CD4-positive, alpha-beta T cell treated with Interleukin-1 beta for 1 hour (primary cell): ENCODE measurements at regions not wholly inside any gene's neighbourhood (a gene's known extent, or its start where the extent isn't known, plus 50 kb on each side); places are given as distances from the start of the nearest gene placed in this dataset.
"Not testable (repeated sequence)": the region's sequence is repeated elsewhere in the genome, so short reads cannot be mapped to it uniquely, and the experiment has no call there.

Experiments used
- DNase-seq, 2 donors: peaks; one replicate each; pipeline ENCODE4 v3.0.0-alpha.2; 2020 to 2022

GRCh38 chr2:34785206-34785785 lies 1186.2 kb upstream of the FAM98A start:
- DNase-seq, result no peak

- no peak for DNase-seq
Observed at GRCh38 chr2:34784701-34785100, 1185.6 kb upstream of the FAM98A start.

DNA sequence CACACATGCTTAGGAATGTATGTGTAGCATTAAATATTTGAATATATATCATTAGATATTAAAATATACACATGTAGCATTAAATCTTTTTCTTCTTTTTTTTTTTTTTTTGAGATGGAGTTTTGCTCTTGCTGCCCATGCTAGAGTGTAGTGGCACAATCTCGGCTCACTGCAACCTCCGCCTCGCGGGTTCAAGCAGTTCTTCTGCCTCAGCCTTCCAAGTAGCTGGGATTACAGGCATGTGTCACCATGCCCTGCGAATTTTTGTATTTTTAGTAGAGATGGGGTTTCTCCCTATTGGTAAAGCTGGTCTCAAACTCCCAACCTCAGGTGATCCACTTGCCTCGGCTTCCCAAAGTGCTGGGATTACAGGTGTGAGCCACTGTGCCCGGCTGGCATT lies 1151.6 kb upstream of the FAM98A start:
- not testable (repeated sequence) for DNase-seq

GRCh38 chr2:34747643-34748042 lies 1148.5 kb upstream of the FAM98A start:
- no peak for DNase-seq

- DNase-seq, result no peak
Observed at GRCh38 chr2:34738691-34739090, 1139.6 kb upstream of the FAM98A start.

GRCh38 chr2:34737146-34737545 lies 1138.0 kb upstream of the FAM98A start:
- DNase-seq, result no peak

GRCh38 chr2:34736482-34736881 lies 1137.4 kb upstream of the FAM98A start:
- no peak for DNase-seq

- DNase-seq, result no peak
Observed at GRCh38 chr2:34734662-34735061, 1135.6 kb upstream of the FAM98A start.

GRCh38 chr2:34734042-34734441 lies 1134.9 kb upstream of the FAM98A start:
- no peak for DNase-seq

- no peak for DNase-seq
Observed at GRCh38 chr2:34731292-34731691, 1132.2 kb upstream of the FAM98A start.

- no peak for DNase-seq
Observed at GRCh38 chr2:34729845-34730244, 1130.7 kb upstream of the FAM98A start.

- DNase-seq, result no peak
Observed at GRCh38 chr2:34724107-34724506, 1125.0 kb upstream of the FAM98A start.

DNA sequence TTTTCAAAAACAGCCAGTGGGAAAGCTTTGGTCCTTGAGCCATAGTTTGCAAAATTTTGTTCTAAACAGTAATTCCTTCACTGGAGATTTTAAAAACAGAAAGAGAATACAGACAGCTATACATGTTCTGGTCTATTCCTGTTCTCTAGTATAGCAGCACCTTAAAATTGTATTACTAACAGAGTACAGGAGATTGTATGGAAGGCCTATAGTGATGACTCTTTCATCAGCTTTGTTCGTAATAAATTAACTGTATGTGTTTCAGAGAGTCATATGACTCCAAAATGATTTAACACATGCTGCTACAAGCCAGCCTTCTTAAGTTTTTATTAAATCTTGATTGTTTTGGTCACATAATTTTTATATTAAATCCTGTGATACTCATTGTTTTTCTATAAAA lies 1124.6 kb upstream of the FAM98A start:
- DNase-seq, result no peak

DNA sequence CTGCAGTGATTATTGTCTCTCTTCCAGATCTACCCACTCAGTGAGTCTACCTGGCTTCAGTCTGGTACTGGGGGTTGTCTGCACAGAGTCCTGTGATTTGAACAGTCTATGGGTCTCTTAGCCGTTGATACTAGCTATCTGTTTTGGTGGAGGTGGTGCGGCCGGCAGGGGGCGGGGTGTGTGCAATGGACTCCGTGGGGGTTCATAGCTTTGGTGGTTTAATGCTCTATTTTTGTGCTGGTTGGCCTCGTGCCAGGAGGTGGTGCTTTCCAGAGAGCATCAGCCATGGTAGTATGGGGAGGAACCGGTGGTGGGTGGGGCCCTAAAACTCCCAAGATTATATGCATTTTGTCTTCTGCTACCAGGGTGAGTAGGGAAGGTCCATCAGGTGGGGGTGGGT lies 1120.1 kb upstream of the FAM98A start:
- DNase-seq, result no peak

DNA sequence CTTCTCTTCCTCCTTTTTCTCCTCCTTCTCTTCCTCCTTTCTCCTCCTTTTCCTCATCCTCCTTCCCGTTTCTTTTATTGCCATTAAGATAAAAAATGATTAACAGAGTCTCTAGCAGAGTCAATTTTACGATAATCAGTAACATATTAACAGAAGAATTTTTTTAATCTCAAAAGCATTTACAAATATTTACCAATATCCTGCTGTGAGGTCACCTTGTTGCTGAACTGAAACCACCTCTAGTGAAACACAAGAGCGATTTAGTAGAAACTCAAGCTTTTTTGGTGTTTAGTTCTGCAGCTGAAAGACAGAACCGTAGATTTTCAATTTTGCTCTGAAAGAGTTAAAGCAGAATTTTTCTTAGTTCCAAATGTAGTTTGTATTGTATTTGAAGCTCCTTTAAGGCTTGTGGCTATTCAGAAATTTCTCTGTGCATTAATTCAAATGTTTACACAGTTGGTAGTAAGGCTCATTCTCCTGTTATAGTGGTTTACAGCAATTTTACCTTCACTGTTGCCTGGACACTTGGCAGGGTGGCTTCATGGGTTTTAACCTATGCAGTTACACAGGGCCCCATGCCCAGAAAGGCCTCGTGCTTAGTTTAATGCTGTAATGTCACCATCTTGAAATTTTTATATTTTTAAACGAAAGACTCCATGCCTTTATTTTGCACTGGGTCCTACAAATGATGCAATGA lies 1106.6 kb upstream of the FAM98A start:
- no peak for DNase-seq

DNA sequence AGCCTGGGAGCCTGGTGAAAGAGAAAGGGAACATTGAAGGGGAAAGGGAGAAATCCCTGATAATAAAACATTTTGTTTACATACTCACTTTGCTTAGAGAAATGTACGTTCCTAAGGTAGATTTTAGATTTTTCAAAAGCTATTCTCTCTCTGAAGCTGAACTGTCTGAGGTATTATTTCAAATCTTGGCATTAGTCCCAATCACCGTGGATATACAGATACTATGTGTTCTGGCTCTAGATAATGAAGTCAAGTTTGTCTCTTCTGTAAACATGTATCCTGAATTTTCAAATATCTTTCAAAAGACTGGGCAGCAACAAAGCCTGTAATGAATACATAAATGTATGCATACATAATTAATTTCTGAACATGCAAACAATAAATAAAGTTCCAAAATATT lies 1104.2 kb upstream of the FAM98A start:
- DNase-seq, result no peak

GRCh38 chr2:34702391-34702790 lies 1103.3 kb upstream of the FAM98A start:
- not testable (repeated sequence) for DNase-seq

- not testable (repeated sequence) for DNase-seq
Observed at GRCh38 chr2:34677591-34677990, 1078.5 kb upstream of the FAM98A start.

DNA sequence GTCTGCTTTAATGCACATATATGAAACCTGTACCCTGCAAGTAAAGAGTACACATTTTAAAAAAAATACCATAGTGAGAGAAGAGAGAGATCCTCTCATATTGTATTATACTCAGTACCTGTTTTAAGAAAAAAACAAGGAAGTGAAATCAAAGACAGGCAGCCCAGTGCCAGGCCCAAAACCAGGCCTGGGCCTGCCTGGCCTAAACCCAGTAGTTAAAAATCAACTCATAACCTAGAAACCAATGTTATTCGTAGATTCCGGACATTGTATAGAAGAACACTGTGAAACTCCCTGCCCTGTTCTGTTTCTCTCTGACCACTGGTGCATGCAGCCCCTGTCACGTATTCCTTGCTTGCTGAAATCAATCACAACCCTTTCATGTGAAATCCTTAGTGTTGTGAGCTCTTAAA lies 1078.0 kb upstream of the FAM98A start:
- DNase-seq, result not testable (repeated sequence)

DNA sequence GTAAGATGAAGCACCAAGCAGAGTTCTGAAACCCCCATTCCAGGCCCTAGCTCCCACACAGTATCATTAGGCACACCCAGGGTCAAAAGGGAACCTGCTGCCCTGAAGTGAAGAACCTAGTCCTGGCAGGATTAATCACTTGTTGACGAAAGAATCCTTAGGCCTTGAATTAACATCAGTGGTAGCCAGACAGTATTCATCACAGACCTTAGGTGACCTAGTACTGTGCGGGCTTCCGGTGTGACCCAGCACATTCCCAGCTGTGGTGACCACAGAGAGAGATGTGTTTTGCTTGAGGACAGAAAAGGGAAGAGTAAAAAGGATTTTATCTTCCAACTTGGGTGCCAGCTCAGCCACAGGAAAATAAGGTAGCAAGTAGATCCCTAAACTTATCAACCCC lies 1071.4 kb upstream of the FAM98A start:
- DNase-seq, result no peak

DNA sequence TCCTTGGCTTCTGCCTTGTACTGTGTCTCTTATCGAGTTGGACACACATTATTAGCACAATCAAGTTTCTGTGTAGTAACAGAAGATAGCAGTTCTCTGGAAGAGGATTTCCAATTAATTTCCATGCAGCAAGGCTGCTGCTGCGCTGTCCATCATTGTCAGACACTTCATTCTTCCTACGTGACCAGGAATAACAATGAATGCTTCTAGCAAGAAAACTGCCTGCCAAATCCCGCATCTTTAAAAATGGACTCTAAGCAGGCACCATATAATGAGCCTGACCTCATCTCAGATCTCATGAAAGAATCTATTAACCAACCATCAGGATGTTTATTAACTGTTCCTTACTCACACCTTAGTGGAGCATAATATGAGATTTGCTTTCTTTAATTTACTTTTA lies 1067.7 kb upstream of the FAM98A start:
- DNase-seq, result no peak

DNA sequence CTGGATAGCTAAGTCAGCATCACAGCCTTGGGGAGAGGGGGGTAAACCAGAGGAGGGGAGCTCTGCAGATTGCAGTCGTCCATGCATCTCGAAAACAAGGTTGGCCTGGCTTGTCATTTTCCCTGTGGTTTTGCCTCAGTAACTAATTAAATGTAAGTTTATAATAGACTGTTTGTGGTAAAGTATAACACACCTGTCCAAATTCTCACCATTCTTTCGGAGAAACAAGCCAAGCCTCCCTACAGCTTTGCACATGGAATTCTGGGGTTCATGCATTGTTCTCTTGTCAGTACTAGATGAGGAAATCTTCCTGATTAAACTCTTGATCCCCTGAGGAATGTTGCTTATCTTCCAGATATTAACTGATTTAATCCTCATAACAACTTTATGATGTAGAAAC lies 1065.2 kb upstream of the FAM98A start:
- DNase-seq, result no peak

DNA sequence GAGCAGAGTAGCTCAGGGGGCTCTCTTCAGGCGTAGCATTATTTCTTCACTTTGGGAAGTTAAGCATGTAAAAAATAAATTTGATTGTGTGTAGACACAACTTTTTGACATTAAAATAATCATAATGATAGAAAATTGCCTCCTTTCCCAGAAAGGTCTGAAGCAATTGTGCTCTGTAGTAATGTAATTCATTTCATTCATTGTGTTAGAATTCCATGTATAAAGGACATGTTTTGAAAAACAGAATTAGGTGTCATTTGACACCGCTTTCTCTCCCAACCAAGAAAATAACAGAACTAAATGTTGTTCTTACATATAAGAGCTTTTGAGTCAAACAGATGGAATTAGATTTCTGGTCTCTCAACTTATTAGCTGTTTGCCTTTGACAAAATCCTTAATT lies 1064.2 kb upstream of the FAM98A start:
- no peak for DNase-seq

DNA sequence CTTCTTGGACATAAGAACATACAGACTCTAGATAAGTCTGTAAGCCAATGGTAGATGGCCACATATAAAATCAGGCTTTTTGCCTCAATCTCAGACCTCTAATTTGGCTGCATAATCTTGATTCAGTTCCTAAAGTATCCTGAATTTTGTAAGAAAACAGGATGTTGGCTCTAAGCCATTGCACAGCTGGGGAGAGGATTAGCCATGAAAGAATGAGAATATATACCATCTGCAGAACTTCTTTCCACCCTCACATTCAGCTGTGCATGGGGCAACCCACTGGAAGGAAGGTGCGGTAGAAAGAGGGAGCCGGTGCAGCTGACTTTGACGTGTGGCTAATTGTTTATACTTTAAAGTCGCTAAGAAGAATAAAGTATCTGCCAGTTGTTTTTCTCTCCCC lies 1061.6 kb upstream of the FAM98A start:
- DNase-seq, result no peak

- no peak for DNase-seq
Observed at GRCh38 chr2:34656632-34657031, 1057.5 kb upstream of the FAM98A start.
